ENCODE measurements at regions not wholly inside any gene's neighbourhood (a gene's known extent, or its start where the extent isn't known, plus 50 kb on each side); places are given as distances from the start of the nearest gene placed in this dataset.

- Histone ChIP-seq H3K27me3 (no peaks in the 10 kb centered on the region), H3K4me1 (0 out of 2 replicates have a peak, but pooled peaks cover 5% of the 10 kb centered on the region), H3K4me3 (no peak overlapping the region), H3K27ac (no peak overlapping the region), H3K4me2 (no peak overlapping the region), H3K9me3 (no peaks in the 10 kb centered on the region), H3K9ac (no peak overlapping the region), H3K36me3 (no peaks in the 10 kb centered on the region), H4K20me1 (no peaks in the 10 kb centered on the region)
- no peak for TF ChIP-seq Cebpa-rat (IDR thresholded peaks at IDR 0.05)
Measured at GRCh38 chr2:128368437-128369107, 49.9 kb upstream of the HS6ST1 start.

GRCh38 chr2:128369108-128369555 lies 50.5 kb upstream of the HS6ST1 start:
- Histone ChIP-seq H3K36me3 (no peaks in the 10 kb centered on the region), H3K27ac (no peak overlapping the region), H3K4me1 (0 out of 2 replicates have a peak, but pooled peaks cover 5% of the 10 kb centered on the region), H3K27me3 (0 out of 2 replicates have a peak, but pooled peaks cover 3% of the 10 kb centered on the region), H3K4me2 (no peak overlapping the region), H3K4me3 (no peak overlapping the region), H4K20me1 (no peaks in the 10 kb centered on the region), H3K9ac (no peak overlapping the region), H3K9me3 (no peaks in the 10 kb centered on the region)
- no peak for TF ChIP-seq Cebpa-rat (IDR thresholded peaks at IDR 0.05)

GRCh38 chr2:128369602-128370467 lies 51.2 kb upstream of the HS6ST1 start:
- no peak overlapping the region for H3K4me3 ChIP-seq
- no peaks in the 10 kb centered on the region for H4K20me1 ChIP-seq
- no peak overlapping the region for H3K27ac ChIP-seq
- H3K4me2 ChIP-seq: no peak overlapping the region
- H3K36me3 ChIP-seq: no peaks in the 10 kb centered on the region
- 0 out of 2 replicates have a peak, but pooled peaks cover 3% of the 10 kb centered on the region for H3K27me3 ChIP-seq
- TF ChIP-seq Cebpa-rat (IDR thresholded peaks at IDR 0.05): no peak
- H3K9me3 ChIP-seq: no peaks in the 10 kb centered on the region
- 0 out of 2 replicates have a peak, but pooled peaks cover 5% of the 10 kb centered on the region for H3K4me1 ChIP-seq
- no peak overlapping the region for H3K9ac ChIP-seq

GRCh38 chr2:128370468-128371247 lies 52.0 kb upstream of the HS6ST1 start:
- H3K36me3 ChIP-seq: no peaks in the 10 kb centered on the region
- H3K27ac ChIP-seq: no peak overlapping the region
- H3K27me3 ChIP-seq: 0 out of 2 replicates have a peak, but pooled peaks cover 3% of the 10 kb centered on the region
- H3K4me1 ChIP-seq: 0 out of 2 replicates have a peak, but pooled peaks cover 5% of the 10 kb centered on the region
- no peak overlapping the region for H3K4me2 ChIP-seq
- TF ChIP-seq Cebpa-rat (IDR thresholded peaks at IDR 0.05): no peak
- H3K9ac ChIP-seq: no peak overlapping the region
- H3K9me3 ChIP-seq: no peaks in the 10 kb centered on the region
- no peaks in the 10 kb centered on the region for H4K20me1 ChIP-seq
- H3K4me3 ChIP-seq: no peak overlapping the region

- Histone ChIP-seq H3K27me3 (0 out of 2 replicates have a peak, but pooled peaks cover 3% of the 10 kb centered on the region), H3K9me3 (no peaks in the 10 kb centered on the region), H4K20me1 (no peaks in the 10 kb centered on the region), H3K4me2 (no peak overlapping the region), H3K4me3 (no peak overlapping the region), H3K4me1 (0 out of 2 replicates have a peak, but pooled peaks cover 5% of the 10 kb centered on the region), H3K9ac (no peak overlapping the region), H3K27ac (no peak overlapping the region), H3K36me3 (no peaks in the 10 kb centered on the region)
- no peak for TF ChIP-seq Cebpa-rat (IDR thresholded peaks at IDR 0.05)
Measured at GRCh38 chr2:128371248-128371630, 52.6 kb upstream of the HS6ST1 start.

GRCh38 chr2:128371648-128372345 lies 53.1 kb upstream of the HS6ST1 start:
- 0 out of 2 replicates have a peak, but pooled peaks cover 5% of the 10 kb centered on the region for H3K4me1 ChIP-seq
- no peak overlapping the region for H3K9ac ChIP-seq
- H3K27me3 ChIP-seq: 0 out of 2 replicates have a peak, but pooled peaks cover 3% of the 10 kb centered on the region
- no peaks in the 10 kb centered on the region for H4K20me1 ChIP-seq
- no peak overlapping the region for H3K4me3 ChIP-seq
- TF ChIP-seq Cebpa-rat (IDR thresholded peaks at IDR 0.05): no peak
- no peaks in the 10 kb centered on the region for H3K9me3 ChIP-seq
- no peak overlapping the region for H3K4me2 ChIP-seq
- no peaks in the 10 kb centered on the region for H3K36me3 ChIP-seq
- H3K27ac ChIP-seq: no peak overlapping the region

GRCh38 chr2:128372621-128373341 lies 54.1 kb upstream of the HS6ST1 start:
- Histone ChIP-seq H3K36me3 (no peaks in the 10 kb centered on the region), H3K4me1 (peaks cover 12% of the 10 kb centered on the region), H3K4me3 (no peak overlapping the region), H3K27me3 (0 out of 2 replicates have a peak, but pooled peaks cover 6% of the 10 kb centered on the region), H4K20me1 (no peaks in the 10 kb centered on the region), H3K4me2 (peak overlapping the region; percentile 34), H3K27ac (no peak overlapping the region), H3K9ac (no peak overlapping the region), H3K9me3 (no peaks in the 10 kb centered on the region)
- no peak for TF ChIP-seq Cebpa-rat (IDR thresholded peaks at IDR 0.05)

- no peak for TF ChIP-seq Cebpa-rat (IDR thresholded peaks at IDR 0.05)
- 0 out of 2 replicates have a peak, but pooled peaks cover 6% of the 10 kb centered on the region for H3K27me3 ChIP-seq
- no peak overlapping the region for H3K27ac ChIP-seq
- H3K4me1 ChIP-seq: peaks cover 14% of the 10 kb centered on the region
- no peaks in the 10 kb centered on the region for H3K36me3 ChIP-seq
- no peak overlapping the region for H3K4me3 ChIP-seq
- H3K4me2 ChIP-seq: no peak overlapping the region
- no peak overlapping the region for H3K9ac ChIP-seq
- no peaks in the 10 kb centered on the region for H3K9me3 ChIP-seq
- H4K20me1 ChIP-seq: no peaks in the 10 kb centered on the region
Measured at GRCh38 chr2:128373451-128374000, 54.9 kb upstream of the HS6ST1 start.

Measured in BLaER1 (cell line).